Gastrocnemius medialis (tissue), 4 donors: ENCODE measurements at regions not wholly inside any gene's neighbourhood (a gene's known extent, or its start where the extent isn't known, plus 50 kb on each side); places are given as distances from the start of the nearest gene placed in this dataset.

Source experiments
- ATAC-seq, 2 donors: fragments of 150-250 bp; one replicate each; pipeline ENCODE4 v1.9.1; 2016
- DNase-seq, 2 donors: peaks; one replicate each; pipeline ENCODE4 v3.0.0-alpha.2; 2019
- H3K27ac ChIP-seq, 4 donors: fragments of 200-600 bp; sonication (generic); 1 replicate in 1 of 4; 2 replicates in 3 of 4; pipeline ENCODE4 v1.5.1; 2016 to 2018; ENCODE audit warnings: mild to moderate bottlenecking in 2 of 4, moderate library complexity in 1 of 4
- H3K27me3 ChIP-seq, 3 donors: fragments of 200-600 bp; sonication (generic) in 2 of 3; 1 replicate in 1 of 3; 2 replicates in 2 of 3; pipeline versions ENCODE4 v1.5.1 to v1.6.0; 2016 to 2019; ENCODE audit warnings: mild to moderate bottlenecking in 1 of 3, moderate library complexity in 1 of 3
- H3K36me3 ChIP-seq, 2 donors: fragments of 200-600 bp; sonication (generic) in 1 of 2; one replicate each; pipeline ENCODE4 v1.5.1; 2017 to 2018
- H3K4me1 ChIP-seq, 2 donors: fragments of 200-600 bp; sonication (generic) in 1 of 2; one replicate each; pipeline ENCODE4 v1.5.1; 2016 to 2017; ENCODE audit warnings: mild to moderate bottlenecking in 2 of 2
- H3K4me3 ChIP-seq, 4 donors: fragments of 200-600 bp; sonication (generic) in 3 of 4; 1 replicate in 1 of 4; 2 replicates in 3 of 4; pipeline ENCODE4 v1.5.1; 2016 to 2019; ENCODE audit warnings: mild to moderate bottlenecking in 2 of 4
- H3K9me3 ChIP-seq, 3 donors: fragments of 200-600 bp; sonication (generic) in 2 of 3; 1 replicate in 1 of 3; 2 replicates in 2 of 3; pipeline ENCODE4 v1.5.1; 2016 to 2019
- CTCF ChIP-seq, 5 experiments: fragments of 450-650 bp in 3 of 5; fragments of 200-600 bp in 2 of 5; sonication (generic) in 2 of 5; IDR thresholded peaks in 4 of 5; conservative IDR thresholded peaks in 1 of 5; 1 replicate in 4 of 5; 2 replicates in 1 of 5; pipeline ENCODE4 v1.5.1; 2016 to 2019; ENCODE audit warnings: antibody characterized with exemption in 5 of 5, mild to moderate bottlenecking in 3 of 5, moderate library complexity in 3 of 5
- POLR2A ChIP-seq, 2 donors: fragments of 450-650 bp; IDR thresholded peaks; one replicate each; pipeline ENCODE4 v1.6.1; 2017; ENCODE audit warnings: antibody characterized with exemption in 2 of 2, mild to moderate bottlenecking in 2 of 2, moderate library complexity in 2 of 2
- in situ Hi-C, 4 donors: fragments of 200-750 bp; cut with MboI; loops; one replicate each; pipeline versions ENCODE4 v1.15.0 to v1.8.0; 2017; ENCODE audit warnings: low sequenced_read_pairs in 4 of 4
- intact Hi-C: fragments of 100-400 bp; cut with DNase I; formaldehyde crosslinking; loops from one replicate; pipeline ENCODE4 v1.15.1; 2023; ENCODE audit warnings: low total_unique reads

GRCh38 chr14:86722612-86723253 is 1192.8 kb downstream of the FLRT2 start:
- Histone ChIP-seq H3K27me3 (no peaks in the 10 kb centered on the region), H3K27ac (no peak overlapping the region), H3K36me3 (no peaks in the 10 kb centered on the region), H3K4me1 (no peaks in the 10 kb centered on the region), H3K4me3 (no peak overlapping the region), H3K9me3 (no peaks in the 10 kb centered on the region)
- no peak for ATAC-seq
- no peak for TF ChIP-seq POLR2A (IDR thresholded peaks at IDR 0.05)
- TF ChIP-seq CTCF (IDR thresholded peaks at IDR 0.05 in 4 of 5, conservative IDR thresholded peaks at IDR 0.05 in 1 of 5) = no peak
- intact Hi-C loops = no loop called here
- in situ Hi-C loops = no loop called here
- no peak for DNase-seq

GRCh38 chr14:86714575-86714974 is 1184.6 kb downstream of the FLRT2 start:
- Histone ChIP-seq H3K27me3 (no peaks in the 10 kb centered on the region), H3K4me3 (no peak overlapping the region), H3K36me3 (no peaks in the 10 kb centered on the region), H3K4me1 (no peaks in the 10 kb centered on the region), H3K9me3 (no peaks in the 10 kb centered on the region), H3K27ac (no peak overlapping the region)
- ATAC-seq (no peak), DNase-seq (no peak)
- TF ChIP-seq CTCF (IDR thresholded peaks at IDR 0.05 in 4 of 5, conservative IDR thresholded peaks at IDR 0.05 in 1 of 5) = no peak
- no peak for TF ChIP-seq POLR2A (IDR thresholded peaks at IDR 0.05)
- in situ Hi-C loops (no loop called here), intact Hi-C loops (no loop called here)

GRCh38 chr14:86714153-86714552 is 1184.2 kb downstream of the FLRT2 start:
- Histone ChIP-seq H3K4me3 (no peak overlapping the region), H3K4me1 (no peaks in the 10 kb centered on the region), H3K36me3 (no peaks in the 10 kb centered on the region), H3K27ac (no peak overlapping the region), H3K27me3 (no peaks in the 10 kb centered on the region), H3K9me3 (no peaks in the 10 kb centered on the region)
- in situ Hi-C loops = no loop called here
- no peak for TF ChIP-seq CTCF (IDR thresholded peaks at IDR 0.05 in 4 of 5, conservative IDR thresholded peaks at IDR 0.05 in 1 of 5)
- TF ChIP-seq POLR2A (IDR thresholded peaks at IDR 0.05) = no peak
- no peak for DNase-seq
- intact Hi-C loops = no loop called here
- ATAC-seq = no peak

DNA sequence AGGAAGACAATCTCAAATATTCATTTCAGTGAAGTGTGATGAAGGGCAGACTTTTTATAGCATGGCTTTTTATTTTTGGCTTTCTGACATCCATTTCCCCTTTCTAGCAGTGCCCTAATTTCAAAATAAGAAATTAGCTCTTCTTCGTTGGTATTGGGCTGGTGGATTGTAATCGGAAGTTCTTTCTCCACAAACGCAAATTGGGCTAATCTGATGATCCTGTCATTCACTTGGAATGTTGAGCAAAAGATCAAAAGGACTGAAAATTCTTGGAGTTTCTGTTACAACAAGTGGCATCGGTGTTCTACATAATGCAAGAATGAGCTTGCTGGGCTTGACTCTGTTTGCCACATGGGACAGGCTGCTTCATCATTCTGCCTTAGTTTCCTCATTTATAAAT is 1182.8 kb downstream of the FLRT2 start:
- no peaks in the 10 kb centered on the region for H3K9me3 ChIP-seq
- no peak for TF ChIP-seq CTCF (IDR thresholded peaks at IDR 0.05 in 4 of 5, conservative IDR thresholded peaks at IDR 0.05 in 1 of 5)
- no peak for TF ChIP-seq POLR2A (IDR thresholded peaks at IDR 0.05)
- H3K36me3 ChIP-seq = no peaks in the 10 kb centered on the region
- H3K4me3 ChIP-seq = no peak overlapping the region
- no peaks in the 10 kb centered on the region for H3K27me3 ChIP-seq
- no peaks in the 10 kb centered on the region for H3K4me1 ChIP-seq
- no peak for DNase-seq
- no peak overlapping the region for H3K27ac ChIP-seq
- ATAC-seq = no peak
- in situ Hi-C loops = no loop called here
- intact Hi-C loops = no loop called here

GRCh38 chr14:86712176-86712575 is 1182.2 kb downstream of the FLRT2 start:
- Histone ChIP-seq H3K9me3 (no peaks in the 10 kb centered on the region), H3K4me3 (no peak overlapping the region), H3K36me3 (no peaks in the 10 kb centered on the region), H3K27me3 (no peaks in the 10 kb centered on the region), H3K27ac (no peak overlapping the region), H3K4me1 (no peaks in the 10 kb centered on the region)
- intact Hi-C loops (no loop called here), in situ Hi-C loops (no loop called here)
- DNase-seq (no peak), ATAC-seq (no peak)
- TF ChIP-seq POLR2A (IDR thresholded peaks at IDR 0.05) (no peak), CTCF (IDR thresholded peaks at IDR 0.05 in 4 of 5, conservative IDR thresholded peaks at IDR 0.05 in 1 of 5) (no peak)
